Neural progenitor cell (in vitro differentiated cells): ENCODE measurements at regions not wholly inside any gene's neighbourhood (a gene's known extent, or its start where the extent isn't known, plus 50 kb on each side); places are given as distances from the start of the nearest gene placed in this dataset.
"Not testable (repeated sequence)": the region's sequence is repeated elsewhere in the genome, so short reads cannot be mapped to it uniquely, and the experiment has no call there.

Experiments
- DNase-seq: peaks from one replicate; pipeline ENCODE4 v3.0.0-alpha.2; 2016; ENCODE audit warnings: low spot score
- H2AFZ ChIP-seq: fragments of 200-600 bp; sonication (generic); replicated peaks from 2 replicates; pipeline ENCODE4 v1.6.1; 2016; ENCODE audit warnings: antibody characterized with exemption
- H3F3A ChIP-seq: fragments of 200-600 bp; sonication (generic); 2 replicates; pipeline ENCODE4 v1.6.1; 2016; ENCODE audit warnings: antibody characterized with exemption, low read depth
- H3K27ac ChIP-seq: fragments of 200-600 bp; sonication (generic); 2 replicates; pipeline ENCODE4 v1.5.1; 2016; ENCODE audit warnings: mild to moderate bottlenecking
- H3K27me3 ChIP-seq: fragments of 200-600 bp; sonication (generic); 2 replicates; pipeline ENCODE4 v1.6.1; 2016; ENCODE audit warnings: mild to moderate bottlenecking, moderate library complexity
- H3K36me3 ChIP-seq: fragments of 200-600 bp; sonication (generic); 2 replicates; pipeline ENCODE4 v1.5.1; 2016
- H3K4me1 ChIP-seq: fragments of 200-600 bp; sonication (generic); 2 replicates; pipeline ENCODE4 v1.6.1; 2016; ENCODE audit warnings: mixed run types
- H3K4me2 ChIP-seq: fragments of 200-600 bp; sonication (generic); 2 replicates; pipeline ENCODE4 v1.6.1; 2016
- H3K4me3 ChIP-seq: fragments of 200-600 bp; sonication (generic); 2 replicates; pipeline ENCODE4 v1.5.1; 2016
- H3K79me2 ChIP-seq: fragments of 200-600 bp; sonication (generic); 2 replicates; pipeline ENCODE4 v1.6.1; 2016; ENCODE audit warnings: low read depth
- H3K9ac ChIP-seq: fragments of 200-600 bp; sonication (generic); 2 replicates; pipeline ENCODE4 v1.6.1; 2016
- H3K9me3 ChIP-seq: fragments of 200-600 bp; sonication (generic); 2 replicates; pipeline ENCODE4 v1.5.1; 2016; ENCODE audit warnings: low read depth
- H4K20me1 ChIP-seq: fragments of 200-600 bp; sonication (generic); 2 replicates; pipeline ENCODE4 v1.6.1; 2016; ENCODE audit warnings: low read depth
- H3K27ac Mint-ChIP-seq: 3 replicates; pipeline ENCODE4 v1.8.0; 2021; ENCODE audit warnings: mixed read lengths
- H3K27me3 Mint-ChIP-seq: 2 replicates; pipeline ENCODE4 v1.8.0; 2022; ENCODE audit warnings: low read depth, mild to moderate bottlenecking, inconsistent platforms, moderate library complexity, mixed read lengths; ENCODE audit not compliant: insufficient read depth
- H3K36me3 Mint-ChIP-seq: 3 replicates; pipeline ENCODE4 v1.8.0; 2021; ENCODE audit warnings: mixed read lengths
- H3K4me1 Mint-ChIP-seq: 3 replicates; pipeline ENCODE4 v1.8.0; 2021; ENCODE audit warnings: mixed read lengths
- H3K4me3 Mint-ChIP-seq: 3 replicates; pipeline ENCODE4 v1.8.0; 2021; ENCODE audit warnings: mild to moderate bottlenecking, moderate library complexity, mixed read lengths
- H3K9me3 Mint-ChIP-seq: 3 replicates; pipeline ENCODE4 v1.8.0; 2020; ENCODE audit warnings: mixed read lengths
- CTCF ChIP-seq: fragments of 200-600 bp; sonication (generic); IDR thresholded peaks from 2 replicates; pipeline ENCODE4 v1.5.1; 2017; ENCODE audit warnings: antibody characterized with exemption, mild to moderate bottlenecking
- EZH2 ChIP-seq: fragments of 200-600 bp; sonication (generic); IDR thresholded peaks from 2 replicates; pipeline ENCODE4 v1.6.1; 2017; ENCODE audit warnings: antibody characterized with exemption, mild to moderate bottlenecking, moderate library complexity
- EZH2phosphoT487 ChIP-seq: fragments of 200-600 bp; sonication (generic); IDR thresholded peaks from 2 replicates; pipeline ENCODE4 v1.6.1; 2017; ENCODE audit warnings: antibody characterized with exemption

GRCh38 chr1:220450927-220451326, 77.0 kb upstream of the MARK1 start:
- no peak overlapping the region for H3K27ac ChIP-seq
- DNase-seq, result no peak
- Mint-ChIP-seq H3K9me3 (peaks cover 3% of the 10 kb centered on the region), H3K27me3 (no peaks in the 10 kb centered on the region), H3K4me1 (peaks cover 29% of the 10 kb centered on the region), H3K36me3 (no peaks in the 10 kb centered on the region), H3K27ac (no peak overlapping the region), H3K4me3 (no peak overlapping the region)
- no peaks in the 10 kb centered on the region for H3F3A ChIP-seq
- no peaks in the 10 kb centered on the region for H3K79me2 ChIP-seq
- H4K20me1 ChIP-seq, result no peaks in the 10 kb centered on the region
- H2AFZ ChIP-seq, result no peak overlapping the region
- no peak overlapping the region for H3K4me2 ChIP-seq
- no peak overlapping the region for H3K9ac ChIP-seq
- peaks cover 5% of the 10 kb centered on the region for H3K4me1 ChIP-seq
- no peaks in the 10 kb centered on the region for H3K36me3 ChIP-seq
- TF ChIP-seq EZH2phosphoT487, result no peak
- no peak for TF ChIP-seq EZH2
- no peak for TF ChIP-seq CTCF
- H3K27me3 ChIP-seq, result no peaks in the 10 kb centered on the region
- no peak overlapping the region for H3K4me3 ChIP-seq
- no peaks in the 10 kb centered on the region for H3K9me3 ChIP-seq

DNA sequence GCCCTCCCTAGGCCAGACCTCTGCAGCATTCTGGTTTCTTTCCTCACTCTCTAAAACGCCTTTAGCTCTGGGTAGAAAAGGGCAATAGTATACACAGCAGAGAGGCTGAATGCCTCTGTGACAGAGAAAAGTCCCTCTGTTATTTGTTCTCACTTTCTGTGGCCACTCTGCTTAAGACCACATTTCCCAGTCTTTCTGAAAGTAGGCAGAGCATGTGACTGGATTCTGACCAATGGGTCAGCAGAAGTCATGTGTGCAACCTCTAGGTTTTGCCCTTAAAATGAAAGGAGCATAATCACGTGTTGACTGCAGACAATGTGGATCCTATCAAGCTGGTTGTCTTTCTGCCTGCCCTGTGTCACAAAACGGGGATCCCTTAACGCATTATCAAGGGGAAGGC, 79.7 kb upstream of the MARK1 start:
- TF ChIP-seq CTCF (no peak), EZH2phosphoT487 (no peak), EZH2 (no peak)
- Mint-ChIP-seq H3K27ac (no peak overlapping the region), H3K4me1 (peaks cover 27% of the 10 kb centered on the region), H3K9me3 (peaks cover 7% of the 10 kb centered on the region), H3K4me3 (no peak overlapping the region), H3K27me3 (peaks cover 4% of the 10 kb centered on the region), H3K36me3 (no peaks in the 10 kb centered on the region)
- H3K27ac ChIP-seq, result no peak overlapping the region
- H3K4me1 ChIP-seq, result peaks cover 5% of the 10 kb centered on the region
- no peaks in the 10 kb centered on the region for H3F3A ChIP-seq
- H3K36me3 ChIP-seq, result no peaks in the 10 kb centered on the region
- no peak overlapping the region for H3K4me2 ChIP-seq
- no peak overlapping the region for H3K9ac ChIP-seq
- no peaks in the 10 kb centered on the region for H3K79me2 ChIP-seq
- H3K4me3 ChIP-seq, result no peak overlapping the region
- H3K27me3 ChIP-seq, result no peaks in the 10 kb centered on the region
- H2AFZ ChIP-seq, result peak overlapping the region; percentile 89
- H3K9me3 ChIP-seq, result no peaks in the 10 kb centered on the region
- no peak for DNase-seq
- H4K20me1 ChIP-seq, result no peaks in the 10 kb centered on the region

- not testable (repeated sequence) for H3K9me3 Mint-ChIP-seq, H3K4me2 ChIP-seq, H3K27ac ChIP-seq, H3F3A ChIP-seq, DNase-seq, H2AFZ ChIP-seq, H3K27me3 Mint-ChIP-seq, H3K4me3 Mint-ChIP-seq, H3K27me3 ChIP-seq, H3K9me3 ChIP-seq, H3K36me3 ChIP-seq, H3K4me1 ChIP-seq, H3K4me1 Mint-ChIP-seq, H3K36me3 Mint-ChIP-seq, H3K79me2 ChIP-seq, H3K9ac ChIP-seq, H4K20me1 ChIP-seq, H3K4me3 ChIP-seq
- H3K27ac Mint-ChIP-seq, result peak overlapping the region; percentile 64
Measured at GRCh38 chr1:220444586-220444985, 83.3 kb upstream of the MARK1 start.

GRCh38 chr1:220441211-220441610, 86.7 kb upstream of the MARK1 start:
- H3K27ac ChIP-seq, result no peak overlapping the region

More at GRCh38 chr1:220441211-220441610, 86.7 kb upstream of the MARK1 start:
- Histone ChIP-seq H3K9me3 (no peaks in the 10 kb centered on the region), H3K4me2 (no peak overlapping the region), H3K4me3 (no peak overlapping the region), H4K20me1 (no peaks in the 10 kb centered on the region), H2AFZ (peak overlapping the region; percentile 17), H3K36me3 (no peaks in the 10 kb centered on the region), H3K79me2 (no peaks in the 10 kb centered on the region), H3K27me3 (no peaks in the 10 kb centered on the region), H3K9ac (no peak overlapping the region), H3F3A (no peaks in the 10 kb centered on the region), H3K4me1 (no peaks in the 10 kb centered on the region)
- Mint-ChIP-seq H3K4me3 (no peak overlapping the region), H3K27ac (no peak overlapping the region), H3K4me1 (no peaks in the 10 kb centered on the region), H3K36me3 (no peaks in the 10 kb centered on the region), H3K27me3 (peaks cover 4% of the 10 kb centered on the region), H3K9me3 (peaks cover 7% of the 10 kb centered on the region)
- TF ChIP-seq EZH2phosphoT487, result no peak
- no peak for TF ChIP-seq EZH2
- no peak for TF ChIP-seq CTCF
- no peak for DNase-seq
